HepG2 (cell line): ENCODE measurements at regions not wholly inside any gene's neighbourhood (a gene's known extent, or its start where the extent isn't known, plus 50 kb on each side); places are given as distances from the start of the nearest gene placed in this dataset.

Experiments
- ATAC-seq: fragments of 200-7000 bp; cut with Tn5 transposase; 3 replicates; pipeline ENCODE4 v1.9.1; 2020; ENCODE audit warnings: mild to moderate bottlenecking, moderate library complexity
- BruUV-seq: library from RNA; stranded (reverse); fragments of 400-500 nt; replicated peaks from 2 replicates; lab custom pipeline; 2021; lab: Mats Ljungman, UMichigan
- CTCF ChIA-PET: fragments of 300-600 bp; formaldehyde crosslinking; extraction: SDS; loops from one replicate; lab custom pipeline; 2021; ENCODE audit warnings: low total read pairs, inconsistent platforms, low intra/inter-chr PET ratio; lab: Yijun Ruan, JAX
- POLR2A ChIA-PET: fragments of 350-600 bp; sonication (Branson Sonifier 250); formaldehyde crosslinking; loops from one replicate; lab custom pipeline; 2020; ENCODE audit warnings: antibody characterized with exemption, inconsistent platforms; lab: Yijun Ruan, JAX
- DNase-seq: peaks from one replicate; pipeline ENCODE4 v3.0.0-alpha.2; 2015; ENCODE audit warnings: low spot score
- FAIRE-seq: peaks from 3 replicates; lab custom pipeline; 2011; peaks lifted over from hg19 to GRCh38; lab: Jason Lieb, UNC
- H2AFZ ChIP-seq: one replicate; pipeline ENCODE4 v1.6.1; 2011; ENCODE audit warnings: low read length, inconsistent platforms
- H3K27ac ChIP-seq: fragments of 300-600 bp; 3 replicates; pipeline ENCODE4 v1.8.0; 2011; ENCODE audit warnings: mixed run types, mild to moderate bottlenecking, mixed read lengths, low read length, inconsistent platforms; ENCODE audit not compliant: insufficient read depth; ENCODE audit errors: extremely low read length
- H3K27me3 ChIP-seq, 2 experiments: fragments of 200-600 bp in 1 of 2; 2 replicates in 1 of 2; 3 replicates in 1 of 2; pipeline versions ENCODE4 v1.6.0 to v1.8.0; 2011; ENCODE audit warnings: low read length in 2 of 2, mild to moderate bottlenecking in 2 of 2, moderate library complexity in 2 of 2, inconsistent platforms in 1 of 2; ENCODE audit not compliant: insufficient read depth in 2 of 2, control insufficient read depth in 1 of 2
- H3K36me3 ChIP-seq, 2 experiments: fragments of 200-600 bp in 1 of 2; replicated peaks in 1 of 2; 2 replicates in 1 of 2; 3 replicates in 1 of 2; pipeline versions ENCODE4 v1.5.1 to v1.8.0; 2011; ENCODE audit warnings: low read length in 2 of 2, inconsistent platforms in 1 of 2; ENCODE audit not compliant: insufficient read depth in 2 of 2, control insufficient read depth in 1 of 2
- H3K4me1 ChIP-seq: 2 replicates; pipeline ENCODE4 v1.5.1; 2012; ENCODE audit warnings: low read length, inconsistent platforms; ENCODE audit not compliant: insufficient read depth
- H3K4me2 ChIP-seq: 2 replicates; pipeline ENCODE4 v1.6.0; 2011; ENCODE audit warnings: low read depth, low read length, inconsistent platforms
- H3K4me3 ChIP-seq, 3 experiments: fragments of 200-600 bp in 1 of 3; sonication (generic), shearing (Covaris generic) in 1 of 3; replicated peaks in 1 of 3; 2 replicates each; pipeline ENCODE4 v1.5.1; 2011 to 2016; ENCODE audit warnings: low read length in 3 of 3, inconsistent platforms in 2 of 3, low read depth in 2 of 3, mild to moderate bottlenecking in 2 of 3, control low read depth in 1 of 3, mixed read lengths in 1 of 3; ENCODE audit not compliant: insufficient read depth in 1 of 3
- H3K79me2 ChIP-seq: one replicate; pipeline ENCODE4 v1.6.1; 2011; ENCODE audit warnings: low read length, inconsistent platforms; ENCODE audit not compliant: insufficient read depth
- H3K9ac ChIP-seq: 2 replicates; pipeline ENCODE4 v1.6.0; 2011; ENCODE audit warnings: mild to moderate bottlenecking, low read depth, low read length, inconsistent platforms; ENCODE audit not compliant: insufficient read depth
- H3K9me3 ChIP-seq: 2 replicates; pipeline ENCODE4 v1.5.1; 2012; ENCODE audit warnings: mild to moderate bottlenecking, low read length
- H4K20me1 ChIP-seq: 2 replicates; pipeline ENCODE4 v1.6.0; 2011; ENCODE audit warnings: inconsistent platforms, mild to moderate bottlenecking, low read length, moderate library complexity; ENCODE audit not compliant: insufficient read depth
- CBX2 ChIP-seq, 2 experiments: fragments of 200-600 bp in 1 of 2; sonication (generic); formaldehyde crosslinking in 1 of 2; IDR thresholded peaks; 2 replicates each; pipeline versions ENCODE4 v1.7.0 to v1.8.1; 2018 to 2022; ENCODE audit warnings: low read depth in 2 of 2, low read length in 1 of 2, mild to moderate bottlenecking in 1 of 2, missing genetic modification reagents in 1 of 2
- CREB1 ChIP-seq, 2 experiments: fragments of 450-650 bp in 1 of 2; IDR thresholded peaks; 2 replicates each; pipeline ENCODE4 v1.6.1; 2016 to 2017; ENCODE audit warnings: control low read depth in 1 of 2, mild to moderate bottlenecking in 1 of 2, missing compliant biosample characterization in 1 of 2, missing genetic modification characterization in 1 of 2
- FOXO1 ChIP-seq: sonication (generic); formaldehyde crosslinking; IDR thresholded peaks from 2 replicates; pipeline ENCODE4 v1.4.0; 2020; ENCODE audit warnings: missing genetic modification reagents
- GTF3A ChIP-seq: sonication (generic); formaldehyde crosslinking; conservative IDR thresholded peaks from 2 replicates; pipeline ENCODE4 v1.4.0; 2020; ENCODE audit warnings: mild to moderate bottlenecking, missing genetic modification reagents
- KAT8 ChIP-seq: IDR thresholded peaks from 2 replicates; pipeline ENCODE4 v1.6.1; 2016; ENCODE audit warnings: missing genetic modification reagents, missing compliant biosample characterization
- NR3C1 ChIP-seq: sonication (generic); formaldehyde crosslinking; IDR thresholded peaks from 2 replicates; pipeline ENCODE4 v1.4.0; 2020; ENCODE audit warnings: missing genetic modification reagents
- PCBP1 ChIP-seq: fragments of 200-400 bp; formaldehyde crosslinking; IDR thresholded peaks from 2 replicates; pipeline ENCODE4 v1.6.1; 2017; ENCODE audit warnings: mild to moderate bottlenecking, low read depth, low read length, borderline replicate concordance
- RAD51 ChIP-seq: fragments of 450-650 bp; IDR thresholded peaks from 2 replicates; pipeline ENCODE4 v1.6.1; 2016; ENCODE audit warnings: borderline replicate concordance
- SIN3B ChIP-seq: fragments of 150-350 bp; IDR thresholded peaks from 2 replicates; pipeline ENCODE4 v1.6.1; 2014; ENCODE audit warnings: low read length
- STAT5B ChIP-seq: sonication (generic); formaldehyde crosslinking; IDR thresholded peaks from 2 replicates; pipeline ENCODE4 v1.4.0; 2020; ENCODE audit warnings: missing genetic modification reagents
- WGBS: methylation state at CpG from one replicate; pipeline ENCODE4 v1.1.6; 2017; ENCODE audit warnings: low lambda C conversion rate; 5-methylcytosine and 5-hydroxymethylcytosine counted together
- in situ Hi-C: cut with HindIII; loops from 2 replicates; pipeline ENCODE4 v1.10.0; 2017; ENCODE audit warnings: low pct_unique_long_range_greater_than_20kb; ENCODE audit not compliant: extremely low pct_ligation_motif_present
- intact Hi-C: fragments of 100-400 bp; cut with micrococcal nuclease; formaldehyde crosslinking; loops from one replicate; pipeline ENCODE4 v1.10.0; 2022; ENCODE audit not compliant: unreplicated experiment
- TF ChIP-seq, protein P1 (sequence below): sonication (generic); formaldehyde crosslinking; conservative IDR thresholded peaks from 2 replicates; pipeline ENCODE4 v1.8.0; 2022; ENCODE audit warnings: mild to moderate bottlenecking, moderate library complexity, missing genetic modification reagents

- Histone ChIP-seq H3K4me2 (no peak overlapping the region), H3K9me3 (no peaks in the 10 kb centered on the region), H4K20me1 (no peaks in the 10 kb centered on the region), H3K79me2 (no peaks in the 10 kb centered on the region), H3K4me1 (no peaks in the 10 kb centered on the region), H3K9ac (no peak overlapping the region), H3K36me3 (no peaks in the 10 kb centered on the region), H3K27me3 (no peaks in the 10 kb centered on the region), H2AFZ (no peak overlapping the region), H3K4me3 (no peak overlapping the region), H3K27ac (no peak overlapping the region)
- in situ Hi-C loops = no loop called here
- FAIRE-seq (no peak), ATAC-seq (no peak), DNase-seq (no peak)
- intact Hi-C loops = no loop called here
- CTCF ChIA-PET = no interaction called here
- TF ChIP-seq PCBP1 (no peak), STAT5B (no peak), GTF3A (CRISPR knock-in tag) (no peak), SIN3B (no peak), RAD51 (no peak), CREB1 (IDR thresholded peaks at IDR 0.05) (no peak), CREB1 (CRISPR knock-in tag; IDR thresholded peaks at IDR 0.05) (no peak), CBX2 (IDR thresholded peaks at IDR 0.05; ENCODE audit: low read depth, low read length) (no peak), CBX2 (CRISPR knock-in tag; IDR thresholded peaks at IDR 0.05; ENCODE audit: low read depth) (no peak), NR3C1 (no peak), KAT8 (CRISPR knock-in tag) (no peak), FOXO1 (CRISPR knock-in tag) (no peak)
- TF ChIP-seq, protein P1, sequence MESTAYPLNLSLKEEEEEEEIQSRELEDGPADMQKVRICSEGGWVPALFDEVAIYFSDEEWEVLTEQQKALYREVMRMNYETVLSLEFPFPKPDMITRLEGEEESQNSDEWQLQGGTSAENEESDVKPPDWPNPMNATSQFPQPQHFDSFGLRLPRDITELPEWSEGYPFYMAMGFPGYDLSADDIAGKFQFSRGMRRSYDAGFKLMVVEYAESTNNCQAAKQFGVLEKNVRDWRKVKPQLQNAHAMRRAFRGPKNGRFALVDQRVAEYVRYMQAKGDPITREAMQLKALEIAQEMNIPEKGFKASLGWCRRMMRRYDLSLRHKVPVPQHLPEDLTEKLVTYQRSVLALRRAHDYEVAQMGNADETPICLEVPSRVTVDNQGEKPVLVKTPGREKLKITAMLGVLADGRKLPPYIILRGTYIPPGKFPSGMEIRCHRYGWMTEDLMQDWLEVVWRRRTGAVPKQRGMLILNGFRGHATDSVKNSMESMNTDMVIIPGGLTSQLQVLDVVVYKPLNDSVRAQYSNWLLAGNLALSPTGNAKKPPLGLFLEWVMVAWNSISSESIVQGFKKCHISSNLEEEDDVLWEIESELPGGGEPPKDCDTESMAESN (CRISPR knock-in tag) = no peak
- BruUV-seq = no TSS peak
- POLR2A ChIA-PET = no interaction called here
- WGBS = 40% methylated on average over 5 of the region's 5 CpGs
Measured at GRCh38 chr10:8359467-8359866, 305.0 kb downstream of the GATA3 start.
